SKM-1 (cell line): ENCODE measurements at regions not wholly inside any gene's neighbourhood (a gene's known extent, or its start where the extent isn't known, plus 50 kb on each side); places are given as distances from the start of the nearest gene placed in this dataset.

Experiments used
- DNase-seq: peaks from one replicate; lab custom pipeline; 2025; ENCODE audit not compliant: unreplicated experiment; lab: John Stamatoyannopoulos, UW

DNA sequence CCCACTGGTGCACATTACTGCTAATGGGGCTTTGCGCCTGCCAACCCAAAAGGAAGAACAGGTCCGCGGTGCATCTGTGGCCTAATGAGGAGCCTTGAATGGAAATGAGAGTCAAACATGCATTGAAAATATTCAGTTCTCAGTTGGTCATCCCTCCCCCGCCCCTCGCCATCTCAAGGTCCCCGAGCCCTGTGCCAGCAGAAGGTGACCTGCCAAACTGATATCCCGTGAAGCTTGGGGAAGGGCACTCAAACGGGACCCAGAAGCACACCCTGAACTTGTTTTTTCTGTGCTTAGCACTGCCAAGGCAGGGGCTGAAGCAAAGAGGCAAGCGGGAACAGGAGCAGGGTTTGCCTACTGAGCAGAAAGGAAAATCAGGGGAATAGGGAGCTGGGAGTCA lies 67.9 kb upstream of the ZNF648 start:
- no peak for DNase-seq

GRCh38 chr1:182128502-182128901 lies 67.0 kb upstream of the ZNF648 start:
- no peak for DNase-seq

DNA sequence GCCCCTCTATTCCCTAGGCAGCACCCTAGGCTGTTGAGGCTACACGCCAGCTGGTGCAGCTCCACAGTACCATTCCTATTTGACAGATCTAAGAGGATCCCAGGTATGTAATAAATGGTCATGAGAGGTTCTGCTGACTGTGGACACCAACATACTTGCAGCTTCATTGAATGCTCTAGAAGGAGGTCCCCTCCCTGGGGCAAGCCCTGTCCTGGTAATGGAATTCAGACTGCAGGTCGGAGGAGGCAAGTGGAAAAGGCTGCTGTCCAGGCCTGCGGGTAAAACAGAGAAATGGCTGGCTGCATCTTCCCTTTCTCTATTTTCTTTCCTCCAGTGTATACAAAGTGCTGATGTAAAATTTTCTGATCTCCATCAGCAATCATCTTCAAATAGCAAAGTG lies 66.1 kb upstream of the ZNF648 start:
- no peak for DNase-seq

DNA sequence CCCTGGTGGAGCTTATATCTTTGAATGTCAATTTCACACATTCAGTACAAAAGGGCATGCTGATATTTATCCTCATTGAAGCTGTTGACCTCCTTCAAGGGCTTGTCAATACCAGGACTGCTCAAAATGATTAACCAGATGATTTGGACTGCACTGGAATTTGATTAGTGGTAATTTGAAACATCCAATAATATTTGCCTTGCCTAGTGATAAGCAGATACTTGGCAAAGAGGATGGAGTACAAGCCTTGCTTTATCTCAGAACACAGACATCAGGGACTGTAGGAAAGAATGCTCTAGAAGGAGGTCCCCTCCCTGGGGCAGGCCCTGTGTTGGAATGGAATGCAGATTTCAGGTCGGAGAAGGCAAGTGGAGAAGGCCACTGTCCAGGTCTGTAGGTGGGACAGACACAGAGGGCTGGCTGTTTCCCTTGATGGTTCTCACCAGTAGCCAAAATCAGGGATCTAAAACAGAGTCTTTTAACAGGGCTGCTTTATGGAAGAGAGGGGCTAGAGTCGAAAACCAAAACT lies 64.8 kb upstream of the ZNF648 start:
- no peak for DNase-seq

GRCh38 chr1:182122913-182123260 lies 61.4 kb upstream of the ZNF648 start:
- DNase-seq = no peak

GRCh38 chr1:182122256-182122912 lies 60.9 kb upstream of the ZNF648 start:
- DNase-seq = no peak

DNA sequence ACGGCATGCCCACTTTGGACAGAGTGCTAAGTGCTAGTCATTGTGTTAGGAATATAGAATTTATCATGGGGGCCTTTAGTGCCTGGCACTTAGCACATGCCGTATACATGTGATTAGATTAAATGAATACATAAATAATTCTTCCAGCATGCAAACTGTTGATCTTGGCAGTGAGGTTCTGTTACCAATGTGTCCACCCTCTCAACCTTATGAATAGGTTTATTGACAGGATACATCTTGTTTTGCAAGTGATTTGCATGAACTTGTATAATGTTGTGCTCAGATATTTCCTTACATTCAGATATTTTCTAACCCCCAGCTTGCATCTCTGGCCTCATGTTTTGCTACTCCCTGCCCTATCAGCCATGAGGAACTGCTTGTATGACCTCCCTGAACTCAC lies 60.3 kb upstream of the ZNF648 start:
- DNase-seq = no peak

DNA sequence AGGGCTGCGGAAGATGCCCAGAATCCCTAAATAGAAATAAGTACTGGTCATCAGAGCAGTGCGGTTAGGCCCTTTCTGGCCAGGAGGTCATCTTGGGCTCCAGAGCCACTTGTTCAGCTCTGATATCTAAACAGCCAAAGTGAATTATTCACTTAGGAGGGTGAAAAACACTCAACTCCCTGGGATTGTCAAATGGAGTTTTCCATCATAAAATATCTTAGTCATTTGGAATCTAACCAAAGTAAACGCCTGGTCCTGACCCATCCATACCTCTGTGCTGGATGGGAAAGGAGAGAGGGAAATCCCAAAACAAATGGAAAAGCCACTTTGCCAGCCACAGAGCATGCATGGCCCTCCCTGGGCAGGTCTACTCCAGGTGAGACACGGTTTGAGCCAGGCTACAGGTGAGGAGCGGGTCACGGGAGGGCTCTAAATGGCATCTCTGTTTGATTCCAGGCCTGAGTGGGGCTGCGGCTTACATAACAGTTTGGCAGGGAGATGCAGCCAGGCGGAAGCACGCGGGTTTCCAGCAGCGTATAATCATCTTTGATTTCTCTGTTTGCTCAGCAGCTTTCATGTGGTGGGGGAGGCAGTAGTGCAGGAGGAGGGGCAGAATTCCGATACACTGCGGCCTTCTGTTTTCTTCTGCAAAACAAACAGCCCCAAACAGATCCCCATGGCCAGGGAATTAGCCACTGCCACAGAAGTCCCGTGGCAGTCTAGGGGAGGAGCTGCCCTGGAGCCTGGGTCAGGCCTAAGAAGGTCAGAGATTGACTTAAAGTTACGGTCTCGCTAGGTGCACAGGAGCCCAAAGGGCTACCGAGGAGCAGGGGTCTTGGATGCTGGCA lies 59.1 kb upstream of the ZNF648 start:
- no peak for DNase-seq

DNA sequence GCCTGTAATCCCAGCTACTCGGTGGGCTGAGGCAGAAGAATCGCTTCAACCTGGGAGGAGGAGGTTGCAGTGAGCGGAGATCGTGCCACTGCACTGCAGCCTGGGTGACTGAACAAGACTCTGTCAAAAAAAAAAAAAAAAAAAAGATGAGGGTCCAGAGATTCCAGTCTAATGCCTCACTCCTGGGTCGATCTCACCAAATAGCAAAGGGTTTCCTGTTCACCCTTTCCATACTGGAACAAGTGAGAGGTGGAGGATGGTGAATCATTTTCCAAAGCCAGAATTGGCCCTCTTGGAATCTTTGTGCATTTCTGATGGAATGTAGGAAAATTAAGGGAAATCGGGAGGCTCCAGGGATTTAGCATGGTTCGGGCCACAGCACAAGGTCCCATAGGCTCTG lies 58.1 kb upstream of the ZNF648 start:
- DNase-seq = no peak

DNA sequence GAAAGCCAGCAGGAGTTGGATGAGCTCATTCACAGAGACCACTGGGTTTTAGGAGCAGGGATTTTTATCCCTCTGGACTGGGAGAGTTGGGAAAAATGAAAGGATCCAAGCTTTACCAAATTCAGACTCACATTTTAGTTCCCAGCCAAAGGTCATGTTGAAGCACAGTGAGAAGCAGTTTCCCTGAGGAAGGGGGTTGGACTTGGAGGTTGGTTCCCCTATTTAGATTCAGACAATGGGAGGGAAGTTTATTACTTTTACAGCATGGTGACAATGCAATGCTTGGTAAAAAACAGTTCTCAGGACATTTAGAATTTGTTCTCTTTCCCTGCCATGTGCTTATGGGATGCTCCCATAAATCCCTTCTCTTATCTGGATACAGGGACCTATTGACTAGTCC lies 57.3 kb upstream of the ZNF648 start:
- no peak for DNase-seq

DNA sequence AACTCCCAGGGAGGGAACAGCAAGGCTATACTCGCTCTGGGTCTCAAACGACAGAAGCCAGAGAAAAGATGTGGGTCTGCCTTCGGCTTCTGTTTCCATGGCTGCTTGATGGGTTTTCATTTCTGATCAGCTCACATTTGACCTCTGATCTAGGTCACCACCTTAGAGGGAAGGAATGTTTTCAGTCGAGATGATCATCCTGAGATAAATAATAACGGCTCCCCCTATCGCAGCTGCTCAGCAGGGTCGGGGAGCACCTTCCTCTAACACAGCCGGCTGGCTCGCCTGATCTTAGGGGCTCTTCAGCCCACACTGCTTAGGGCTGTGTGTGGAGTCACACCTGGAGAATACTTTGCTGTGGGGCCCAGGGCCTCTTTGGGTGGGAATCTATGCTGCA lies 53.1 kb upstream of the ZNF648 start:
- no peak for DNase-seq

GRCh38 chr1:182113879-182114626 lies 52.5 kb upstream of the ZNF648 start:
- no peak for DNase-seq

GRCh38 chr1:182111496-182111895 lies 50.0 kb upstream of the ZNF648 start:
- DNase-seq = no peak
